ENCODE measurements at regions not wholly inside any gene's neighbourhood (a gene's known extent, or its start where the extent isn't known, plus 50 kb on each side); places are given as distances from the start of the nearest gene placed in this dataset.
"Not testable (repeated sequence)": the region's sequence is repeated elsewhere in the genome, so short reads cannot be mapped to it uniquely, and the experiment has no call there.

DNA sequence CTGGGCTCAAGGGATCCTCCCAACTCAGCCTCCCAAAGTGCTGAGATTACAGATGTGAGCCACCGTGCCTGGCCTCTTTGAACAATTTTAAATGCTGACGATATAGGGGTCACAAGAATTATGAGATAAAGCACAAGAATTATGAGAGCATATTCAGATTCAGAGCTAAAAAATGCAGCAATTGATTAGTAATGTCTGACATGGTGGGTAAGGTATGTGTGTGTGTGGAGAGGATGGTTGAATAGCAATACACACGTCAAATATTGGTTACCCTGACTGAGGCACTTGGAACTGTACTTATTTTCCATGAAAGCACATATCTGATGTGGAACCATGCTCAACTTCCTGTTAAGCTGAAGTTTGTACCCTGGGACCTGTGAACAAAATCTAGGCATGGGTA is 115.6 kb downstream of the EOMES start:
- FAIRE-seq (no peak), DNase-seq (ENCODE audit: insufficient read length) (no peak)
- no peak for TF ChIP-seq TAF1 (IDR thresholded peaks at IDR 0.05; ENCODE audit: borderline replicate concordance, low read depth, low read length)
- no peak for TF ChIP-seq POLR2AphosphoS5 (IDR thresholded peaks at IDR 0.05; ENCODE audit: low read depth, low read length)
- TF ChIP-seq POLR2A (IDR thresholded peaks at IDR 0.05; ENCODE audit: low read depth, low read length), result no peak

DNA sequence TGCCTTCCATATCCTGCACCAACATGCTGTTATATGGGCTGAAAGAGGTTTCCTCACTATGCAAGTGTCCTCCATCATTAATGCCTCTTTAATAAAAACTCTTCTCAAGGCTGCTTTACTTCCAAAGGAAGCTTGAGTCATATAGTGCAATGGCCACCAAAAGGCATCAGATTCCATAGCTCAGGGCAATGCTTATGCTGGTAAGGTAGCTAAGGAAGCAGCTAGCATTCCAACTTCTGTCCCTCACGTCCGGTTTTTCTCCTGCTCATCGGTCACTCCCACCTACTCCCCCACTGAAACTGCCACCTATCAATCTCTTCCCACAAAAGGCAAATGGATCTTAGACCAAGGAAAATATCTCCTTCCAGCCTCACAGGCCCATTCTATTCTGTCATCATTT is 117.1 kb upstream of the SLC4A7 start:
- not testable (repeated sequence) for DNase-seq (ENCODE audit: insufficient read length); FAIRE-seq

- FAIRE-seq; DNase-seq (ENCODE audit: insufficient read length): not testable (repeated sequence)
These were observed 115.6 kb upstream of the SLC4A7 start for GRCh38 chr3:27599741-27600140.

DNA sequence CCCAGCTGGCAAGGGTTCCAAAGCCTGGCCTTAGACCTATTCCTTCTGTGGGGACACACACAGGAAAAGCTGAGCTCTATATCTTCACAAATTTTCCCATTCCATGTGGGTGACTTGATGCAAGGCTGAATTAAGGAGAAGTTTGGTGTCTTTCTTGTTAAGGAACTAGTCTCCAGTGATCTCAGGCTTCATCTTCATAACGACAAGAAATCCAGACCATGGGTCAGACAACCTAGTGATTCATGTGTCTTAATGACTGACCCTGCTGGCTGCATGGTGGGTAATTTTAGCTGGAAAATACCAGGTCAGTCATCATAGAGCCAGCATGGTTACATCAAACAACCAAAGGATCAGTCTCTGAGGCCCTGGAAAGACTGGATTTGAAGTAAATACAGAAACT is 112.7 kb upstream of the SLC4A7 start:
- DNase-seq (ENCODE audit: insufficient read length), result no peak
- TF ChIP-seq TAF1 (IDR thresholded peaks at IDR 0.05; ENCODE audit: borderline replicate concordance, low read depth, low read length) (no peak), POLR2AphosphoS5 (IDR thresholded peaks at IDR 0.05; ENCODE audit: low read depth, low read length) (no peak), POLR2A (IDR thresholded peaks at IDR 0.05; ENCODE audit: low read depth, low read length) (no peak)
- no peak for FAIRE-seq

GRCh38 chr3:27596334-27596841 is 112.2 kb upstream of the SLC4A7 start:
- TF ChIP-seq POLR2AphosphoS5 (IDR thresholded peaks at IDR 0.05; ENCODE audit: low read depth, low read length) (no peak), TAF1 (IDR thresholded peaks at IDR 0.05; ENCODE audit: borderline replicate concordance, low read depth, low read length) (no peak), POLR2A (IDR thresholded peaks at IDR 0.05; ENCODE audit: low read depth, low read length) (no peak)
- FAIRE-seq (no peak), DNase-seq (ENCODE audit: insufficient read length) (no peak)

GRCh38 chr3:27594096-27594690 is 110.0 kb upstream of the SLC4A7 start:
- DNase-seq (ENCODE audit: insufficient read length), result no peak
- no peak for FAIRE-seq
- no peak for TF ChIP-seq POLR2AphosphoS5 (IDR thresholded peaks at IDR 0.05; ENCODE audit: low read depth, low read length)
- TF ChIP-seq POLR2A (IDR thresholded peaks at IDR 0.05; ENCODE audit: low read depth, low read length), result no peak
- TF ChIP-seq TAF1 (IDR thresholded peaks at IDR 0.05; ENCODE audit: borderline replicate concordance, low read depth, low read length), result no peak

- no peak for FAIRE-seq
These were observed 109.0 kb upstream of the SLC4A7 start for GRCh38 chr3:27593173-27593572.

GRCh38 chr3:27591312-27592210 is 107.4 kb upstream of the SLC4A7 start:
- DNase-seq (ENCODE audit: insufficient read length) (no peak), FAIRE-seq (no peak)
- TF ChIP-seq TAF1 (IDR thresholded peaks at IDR 0.05; ENCODE audit: borderline replicate concordance, low read depth, low read length) (no peak), POLR2A (IDR thresholded peaks at IDR 0.05; ENCODE audit: low read depth, low read length) (no peak), POLR2AphosphoS5 (IDR thresholded peaks at IDR 0.05; ENCODE audit: low read depth, low read length) (no peak)

More at GRCh38 chr3:27593173-27593572, 109.0 kb upstream of the SLC4A7 start:
- DNase-seq (ENCODE audit: insufficient read length), result no peak
- TF ChIP-seq POLR2AphosphoS5 (IDR thresholded peaks at IDR 0.05; ENCODE audit: low read depth, low read length) (no peak), TAF1 (IDR thresholded peaks at IDR 0.05; ENCODE audit: borderline replicate concordance, low read depth, low read length) (no peak), POLR2A (IDR thresholded peaks at IDR 0.05; ENCODE audit: low read depth, low read length) (no peak)

GRCh38 chr3:27590437-27591298 is 106.5 kb upstream of the SLC4A7 start:
- no peak for DNase-seq (ENCODE audit: insufficient read length)
- no peak for TF ChIP-seq POLR2A (IDR thresholded peaks at IDR 0.05; ENCODE audit: low read depth, low read length)
- no peak for TF ChIP-seq POLR2AphosphoS5 (IDR thresholded peaks at IDR 0.05; ENCODE audit: low read depth, low read length)
- TF ChIP-seq TAF1 (IDR thresholded peaks at IDR 0.05; ENCODE audit: borderline replicate concordance, low read depth, low read length), result no peak
- FAIRE-seq, result no peak

- FAIRE-seq (no peak), DNase-seq (ENCODE audit: insufficient read length) (no peak)
- TF ChIP-seq POLR2A (IDR thresholded peaks at IDR 0.05; ENCODE audit: low read depth, low read length) (no peak), TAF1 (IDR thresholded peaks at IDR 0.05; ENCODE audit: borderline replicate concordance, low read depth, low read length) (no peak), POLR2AphosphoS5 (IDR thresholded peaks at IDR 0.05; ENCODE audit: low read depth, low read length) (no peak)
These were observed 105.6 kb upstream of the SLC4A7 start for GRCh38 chr3:27589795-27590194.

DNA sequence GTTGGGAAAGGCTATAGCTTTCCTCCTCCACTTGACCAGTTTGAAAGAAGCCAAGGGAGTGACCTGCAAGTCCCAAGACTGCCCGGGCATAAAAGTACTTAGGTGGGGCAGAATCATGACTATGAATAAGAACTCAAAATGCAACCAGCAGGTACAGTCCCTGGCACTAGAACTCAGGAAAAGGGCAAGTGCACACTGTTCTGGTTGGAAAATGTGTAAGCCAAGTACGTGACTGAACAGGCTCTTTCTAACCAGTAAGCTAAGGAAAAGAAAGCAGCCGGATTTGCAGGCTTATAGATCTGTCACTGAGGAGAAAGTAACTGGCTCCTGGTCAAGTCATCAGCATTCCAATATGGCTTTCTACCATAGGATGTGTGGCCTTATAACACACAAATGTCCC is 101.2 kb upstream of the SLC4A7 start:
- TF ChIP-seq POLR2AphosphoS5 (IDR thresholded peaks at IDR 0.05; ENCODE audit: low read depth, low read length), result no peak
- TF ChIP-seq POLR2A (IDR thresholded peaks at IDR 0.05; ENCODE audit: low read depth, low read length), result no peak

More for the DNA sequence above, 101.2 kb upstream of the SLC4A7 start:
- no peak for DNase-seq (ENCODE audit: insufficient read length)
- FAIRE-seq, result no peak

All from GM12892 (cell line).